Osteocyte (in vitro differentiated cells): ENCODE measurements at regions not wholly inside any gene's neighbourhood (a gene's known extent, or its start where the extent isn't known, plus 50 kb on each side); places are given as distances from the start of the nearest gene placed in this dataset.

Experiments used
- DNase-seq: peaks from one replicate; pipeline ENCODE4 v3.0.0; 2021; ENCODE audit warnings: mixed read lengths; ENCODE audit not compliant: unreplicated experiment; ENCODE audit errors: extremely low spot score
- H3K27ac Mint-ChIP-seq: one replicate; pipeline ENCODE4 v1.8.0; 2021; ENCODE audit warnings: mild to moderate bottlenecking, mixed read lengths; ENCODE audit not compliant: unreplicated experiment
- H3K27me3 Mint-ChIP-seq: one replicate; pipeline ENCODE4 v1.8.0; 2021; ENCODE audit warnings: mixed read lengths; ENCODE audit not compliant: unreplicated experiment
- H3K36me3 Mint-ChIP-seq: one replicate; pipeline ENCODE4 v1.8.0; 2021; ENCODE audit warnings: mixed read lengths; ENCODE audit not compliant: unreplicated experiment
- H3K4me1 Mint-ChIP-seq: one replicate; pipeline ENCODE4 v1.8.0; 2021; ENCODE audit warnings: mixed read lengths; ENCODE audit not compliant: unreplicated experiment
- H3K4me3 Mint-ChIP-seq: one replicate; pipeline ENCODE4 v1.8.0; 2021; ENCODE audit warnings: mild to moderate bottlenecking, moderate library complexity, mixed read lengths; ENCODE audit not compliant: unreplicated experiment
- H3K9me3 Mint-ChIP-seq: one replicate; pipeline ENCODE4 v1.8.0; 2021; ENCODE audit warnings: mixed read lengths; ENCODE audit not compliant: unreplicated experiment
- CTCF ChIP-seq: fragments of 200-600 bp; sonication (generic); IDR thresholded peaks from 2 replicates; pipeline ENCODE4 v1.5.0; 2021; ENCODE audit warnings: antibody characterized with exemption, mild to moderate bottlenecking, moderate library complexity

- Mint-ChIP-seq H3K27ac (peak overlapping the region; percentile 63), H3K4me3 (peak overlapping the region; percentile 94), H3K36me3 (no peaks in the 10 kb centered on the region), H3K9me3 (no peaks in the 10 kb centered on the region), H3K4me1 (peaks cover 24% of the 10 kb centered on the region), H3K27me3 (peaks cover 16% of the 10 kb centered on the region)
- no peak for DNase-seq
- no peak for TF ChIP-seq CTCF
Measured at GRCh38 chr13:107866941-107867623, 348.3 kb downstream of the LIG4 start.

GRCh38 chr13:107866032-107866940 lies 349.1 kb downstream of the LIG4 start:
- no peak for TF ChIP-seq CTCF
- Mint-ChIP-seq H3K27me3 (peaks cover 16% of the 10 kb centered on the region), H3K4me3 (peak overlapping the region; percentile 80), H3K36me3 (no peaks in the 10 kb centered on the region), H3K9me3 (no peaks in the 10 kb centered on the region), H3K27ac (peak overlapping the region; percentile 3), H3K4me1 (peaks cover 24% of the 10 kb centered on the region)
- peak; percentile 85 for DNase-seq

- Mint-ChIP-seq H3K4me3 (peak overlapping the region; percentile 80), H3K4me1 (peaks cover 24% of the 10 kb centered on the region), H3K27me3 (peaks cover 12% of the 10 kb centered on the region), H3K9me3 (no peaks in the 10 kb centered on the region), H3K36me3 (no peaks in the 10 kb centered on the region), H3K27ac (no peak overlapping the region)
- TF ChIP-seq CTCF = no peak
- no peak for DNase-seq
Measured at GRCh38 chr13:107865643-107866031, 349.7 kb downstream of the LIG4 start.

- H3K27ac Mint-ChIP-seq = no peak overlapping the region
- DNase-seq = no peak
- H3K36me3 Mint-ChIP-seq = no peaks in the 10 kb centered on the region
- H3K4me3 Mint-ChIP-seq = peak overlapping the region; percentile 80
- TF ChIP-seq CTCF = no peak
- peaks cover 9% of the 10 kb centered on the region for H3K27me3 Mint-ChIP-seq
- H3K4me1 Mint-ChIP-seq = peaks cover 24% of the 10 kb centered on the region
- no peaks in the 10 kb centered on the region for H3K9me3 Mint-ChIP-seq
Measured at GRCh38 chr13:107865318-107865575, 350.1 kb downstream of the LIG4 start.
